Neural crest cell (in vitro differentiated cells): ENCODE measurements at regions not wholly inside any gene's neighbourhood (a gene's known extent, or its start where the extent isn't known, plus 50 kb on each side); places are given as distances from the start of the nearest gene placed in this dataset.
A peak's percentile ranks its signal among the peaks of the same experiment; 100 is the strongest.
"Not testable (repeated sequence)": the region's sequence is repeated elsewhere in the genome, so short reads cannot be mapped to it uniquely, and the experiment has no call there.

Source experiments
- DNase-seq: peaks from one replicate; pipeline ENCODE4 v3.0.0; 2021; ENCODE audit warnings: low read depth, mixed read lengths, low spot score
- H3K27ac Mint-ChIP-seq: one replicate; pipeline ENCODE4 v1.8.0; 2021; ENCODE audit warnings: mild to moderate bottlenecking, mixed read lengths; ENCODE audit not compliant: unreplicated experiment
- H3K27me3 Mint-ChIP-seq: 2 replicates; pipeline ENCODE4 v1.8.0; 2021; ENCODE audit warnings: low read depth, mild to moderate bottlenecking, mixed read lengths
- H3K36me3 Mint-ChIP-seq: 2 replicates; pipeline ENCODE4 v1.8.0; 2021; ENCODE audit warnings: low read depth, mild to moderate bottlenecking, mixed read lengths
- H3K4me1 Mint-ChIP-seq: 2 replicates; pipeline ENCODE4 v1.8.0; 2021; ENCODE audit warnings: mixed read lengths
- H3K4me3 Mint-ChIP-seq: one replicate; pipeline ENCODE4 v1.8.0; 2021; ENCODE audit warnings: mild to moderate bottlenecking, mixed read lengths
- H3K9me3 Mint-ChIP-seq: 2 replicates; pipeline ENCODE4 v1.8.0; 2021; ENCODE audit warnings: mixed read lengths
- TF ChIP-seq, protein P1 (sequence below): fragments of 200-600 bp; sonication (generic); conservative IDR thresholded peaks from 2 replicates; pipeline ENCODE4 v1.5.0; 2021; ENCODE audit warnings: antibody characterized with exemption, mild to moderate bottlenecking

DNA sequence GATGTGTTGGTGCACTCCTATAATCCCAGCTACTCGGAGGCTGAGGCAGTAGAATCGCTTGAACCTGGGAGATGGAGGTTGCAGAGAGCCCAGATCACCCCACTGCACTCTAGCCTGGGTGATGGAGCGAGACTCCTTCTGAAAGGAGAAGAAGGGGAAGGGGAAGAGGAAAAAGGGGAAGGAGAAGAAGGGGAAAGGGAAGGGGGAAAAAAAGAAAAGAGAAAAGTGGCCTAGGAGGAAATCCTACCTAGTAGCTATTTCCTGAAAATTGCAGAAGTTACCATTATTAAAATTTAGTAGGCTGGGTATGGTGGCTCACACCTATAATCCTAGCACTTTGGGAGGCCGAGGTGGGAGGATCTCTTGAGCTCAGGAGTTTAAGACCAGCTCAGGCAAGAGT is 67.4 kb downstream of the ARRDC3 start:
- TF ChIP-seq, protein P1, sequence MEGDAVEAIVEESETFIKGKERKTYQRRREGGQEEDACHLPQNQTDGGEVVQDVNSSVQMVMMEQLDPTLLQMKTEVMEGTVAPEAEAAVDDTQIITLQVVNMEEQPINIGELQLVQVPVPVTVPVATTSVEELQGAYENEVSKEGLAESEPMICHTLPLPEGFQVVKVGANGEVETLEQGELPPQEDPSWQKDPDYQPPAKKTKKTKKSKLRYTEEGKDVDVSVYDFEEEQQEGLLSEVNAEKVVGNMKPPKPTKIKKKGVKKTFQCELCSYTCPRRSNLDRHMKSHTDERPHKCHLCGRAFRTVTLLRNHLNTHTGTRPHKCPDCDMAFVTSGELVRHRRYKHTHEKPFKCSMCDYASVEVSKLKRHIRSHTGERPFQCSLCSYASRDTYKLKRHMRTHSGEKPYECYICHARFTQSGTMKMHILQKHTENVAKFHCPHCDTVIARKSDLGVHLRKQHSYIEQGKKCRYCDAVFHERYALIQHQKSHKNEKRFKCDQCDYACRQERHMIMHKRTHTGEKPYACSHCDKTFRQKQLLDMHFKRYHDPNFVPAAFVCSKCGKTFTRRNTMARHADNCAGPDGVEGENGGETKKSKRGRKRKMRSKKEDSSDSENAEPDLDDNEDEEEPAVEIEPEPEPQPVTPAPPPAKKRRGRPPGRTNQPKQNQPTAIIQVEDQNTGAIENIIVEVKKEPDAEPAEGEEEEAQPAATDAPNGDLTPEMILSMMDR: no peak
- Mint-ChIP-seq H3K9me3 (no peaks in the 10 kb centered on the region), H3K27me3 (no peaks in the 10 kb centered on the region), H3K27ac (peak overlapping the region; percentile 91), H3K36me3 (no peaks in the 10 kb centered on the region), H3K4me3 (no peak overlapping the region), H3K4me1 (peaks cover 36% of the 10 kb centered on the region)
- DNase-seq: no peak

DNA sequence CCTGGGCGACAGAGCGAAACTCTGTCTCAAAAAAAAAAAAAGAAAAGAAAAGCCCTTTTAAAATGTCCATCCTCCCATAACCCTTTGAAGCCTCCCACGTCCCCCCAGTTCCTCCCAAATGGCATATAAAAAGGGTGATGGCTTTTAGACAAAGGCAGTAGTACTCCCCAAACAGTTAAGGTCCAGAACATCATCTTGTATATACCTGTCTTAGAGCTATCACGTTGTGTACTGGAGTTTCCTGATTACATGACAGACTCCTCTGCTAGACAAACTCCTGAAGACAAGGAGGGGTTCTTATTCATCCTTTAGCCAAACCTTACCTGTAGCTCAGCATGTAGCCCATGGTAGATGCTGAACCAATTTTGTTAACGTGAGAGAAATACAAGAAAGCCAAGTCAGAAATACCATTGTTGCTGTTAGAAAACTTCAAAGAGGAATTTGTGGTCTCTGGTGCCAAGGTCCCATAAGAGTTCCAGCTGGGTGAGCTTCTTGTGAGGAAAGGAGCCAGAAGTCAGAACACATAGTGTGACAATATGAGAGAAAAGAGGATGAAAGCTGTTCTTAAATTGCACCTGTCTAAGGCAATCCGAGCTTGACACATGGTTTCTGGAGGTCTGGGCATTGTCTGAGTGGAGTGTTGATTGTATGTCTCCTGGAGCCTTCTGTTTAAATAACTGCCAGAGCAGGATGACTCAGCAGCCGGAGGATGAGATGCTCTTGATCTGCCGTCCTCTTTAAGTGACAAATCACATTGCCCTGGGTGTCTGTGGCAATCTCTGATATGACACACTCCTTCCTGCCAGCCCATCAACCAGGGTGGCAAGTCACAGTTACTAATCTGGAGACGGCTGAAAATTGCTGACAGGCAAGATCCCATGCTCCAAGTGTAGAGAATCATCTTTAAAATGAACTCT is 69.1 kb downstream of the ARRDC3 start:
- Mint-ChIP-seq H3K27me3 (no peaks in the 10 kb centered on the region), H3K27ac (peak overlapping the region; percentile 95), H3K9me3 (no peaks in the 10 kb centered on the region), H3K4me3 (no peak overlapping the region), H3K4me1 (peaks cover 36% of the 10 kb centered on the region), H3K36me3 (no peaks in the 10 kb centered on the region)
- DNase-seq: no peak
- TF ChIP-seq, protein P1: no peak

DNA sequence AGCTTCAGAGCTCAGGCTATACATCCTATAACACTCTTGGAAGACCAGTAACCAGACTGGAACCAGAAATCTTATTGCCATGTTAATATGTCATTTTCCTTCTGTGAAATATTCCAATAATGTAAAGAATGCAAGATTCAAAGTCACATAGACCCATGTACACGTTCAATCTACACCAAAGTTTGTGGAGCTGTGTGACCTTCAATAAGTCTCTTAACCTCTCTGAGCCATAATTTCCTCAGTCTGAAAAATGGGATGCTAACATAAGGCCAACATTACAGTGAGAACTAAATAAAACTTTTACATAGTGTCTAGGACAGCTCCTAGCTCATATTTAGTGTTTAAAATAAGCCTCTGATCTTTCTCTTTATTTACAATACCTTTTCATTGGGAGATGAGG is 70.4 kb downstream of the ARRDC3 start:
- TF ChIP-seq, protein P1: no peak
- Mint-ChIP-seq H3K4me3 (no peak overlapping the region), H3K36me3 (no peaks in the 10 kb centered on the region), H3K9me3 (no peaks in the 10 kb centered on the region), H3K4me1 (peaks cover 36% of the 10 kb centered on the region), H3K27ac (peak overlapping the region; percentile 95), H3K27me3 (no peaks in the 10 kb centered on the region)
- DNase-seq: no peak

DNA sequence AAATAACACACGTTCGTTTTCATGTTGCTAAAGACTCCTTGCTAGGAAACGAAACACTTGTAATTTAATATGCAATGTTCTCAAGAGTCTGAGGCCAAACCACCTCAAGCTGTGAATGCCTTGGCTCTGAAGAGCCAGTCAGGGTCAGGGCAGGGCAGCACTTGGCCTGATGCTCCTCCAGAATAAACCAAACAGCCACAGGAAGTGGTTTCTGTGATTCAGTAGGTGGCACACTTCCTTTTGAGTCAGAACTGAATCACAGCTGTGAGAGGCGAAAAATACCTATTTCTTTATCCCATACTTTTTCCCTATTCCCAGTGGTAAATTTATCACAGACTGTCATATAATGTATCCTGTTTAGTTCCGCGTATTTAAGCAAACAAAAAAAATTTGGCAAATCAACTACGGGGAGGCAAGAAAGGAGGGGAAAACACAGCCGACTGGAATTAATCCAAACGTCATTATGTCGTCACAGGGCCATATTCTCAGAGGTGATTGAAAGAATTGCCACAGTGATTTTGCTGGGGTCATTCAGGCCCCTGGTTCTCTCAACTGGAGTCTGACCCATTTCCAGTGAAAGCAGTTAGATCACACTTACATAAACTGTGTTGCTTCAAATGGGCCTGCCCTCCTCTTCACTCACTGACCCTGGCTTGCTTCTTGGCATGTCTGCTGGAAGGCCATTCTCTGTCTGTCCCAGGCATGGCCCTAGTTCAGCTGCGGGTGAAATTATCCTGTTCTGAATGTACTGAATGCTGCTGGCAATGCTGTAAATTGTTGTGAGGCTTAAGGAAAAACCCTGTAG is 71.2 kb downstream of the ARRDC3 start:
- H3K9me3 Mint-ChIP-seq: no peaks in the 10 kb centered on the region
- no peaks in the 10 kb centered on the region for H3K27me3 Mint-ChIP-seq
- H3K4me3 Mint-ChIP-seq: no peak overlapping the region
- peak overlapping the region; percentile 95 for H3K27ac Mint-ChIP-seq
- H3K36me3 Mint-ChIP-seq: no peaks in the 10 kb centered on the region
- no peak for DNase-seq
- TF ChIP-seq, protein P1: no peak
- H3K4me1 Mint-ChIP-seq: peaks cover 36% of the 10 kb centered on the region

DNA sequence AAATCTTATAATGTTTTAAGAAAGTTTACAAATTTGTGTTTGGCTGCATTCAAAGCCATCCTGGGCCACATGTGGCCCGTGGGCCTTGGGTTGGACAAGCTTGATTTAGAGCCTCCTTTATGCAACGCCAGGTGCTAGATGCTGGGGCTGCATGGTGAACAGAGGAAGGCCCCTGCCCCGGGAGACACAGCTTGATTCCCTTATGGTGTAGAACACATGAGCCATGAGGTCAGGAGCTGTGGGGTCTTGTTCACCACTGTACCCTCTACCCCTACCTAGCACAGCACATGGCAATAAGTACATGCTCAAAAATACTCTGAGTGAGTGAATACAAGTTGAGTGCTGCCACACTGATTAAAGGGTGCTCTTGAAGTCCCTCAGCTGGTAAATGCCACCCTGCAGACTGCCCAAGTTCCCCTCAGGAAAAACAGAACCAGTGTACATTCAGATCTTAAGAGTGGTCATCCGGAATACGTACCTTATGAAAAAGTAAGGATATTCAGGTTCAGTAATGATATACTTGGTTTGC is 71.9 kb downstream of the ARRDC3 start:
- TF ChIP-seq, protein P1: no peak
- Mint-ChIP-seq H3K27ac (peak overlapping the region; percentile 21), H3K4me1 (peaks cover 36% of the 10 kb centered on the region), H3K27me3 (no peaks in the 10 kb centered on the region), H3K9me3 (no peaks in the 10 kb centered on the region), H3K36me3 (no peaks in the 10 kb centered on the region), H3K4me3 (no peak overlapping the region)
- DNase-seq: no peak

DNA sequence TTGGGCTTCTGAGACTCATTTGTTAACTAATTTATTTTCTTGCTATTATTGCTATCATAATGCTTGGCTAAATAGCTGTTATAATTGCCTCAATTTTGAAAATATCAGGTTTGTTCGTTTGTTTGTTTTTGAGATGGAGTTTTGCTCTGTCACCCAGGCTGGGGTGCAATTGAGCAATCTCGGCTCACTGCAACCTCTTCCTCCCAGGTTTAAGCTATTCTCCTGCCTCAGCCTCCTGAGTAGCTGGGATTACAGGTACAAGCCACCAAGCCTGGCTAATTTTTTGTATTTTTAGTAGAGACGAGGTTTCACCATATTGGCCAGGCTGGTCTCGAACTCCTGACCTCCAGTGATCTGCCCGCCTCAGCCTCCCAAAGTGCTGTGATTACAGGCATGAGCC is 75.0 kb downstream of the ARRDC3 start:
- H3K4me3 Mint-ChIP-seq, DNase-seq, H3K27ac Mint-ChIP-seq, H3K27me3 Mint-ChIP-seq, H3K36me3 Mint-ChIP-seq, H3K9me3 Mint-ChIP-seq: not testable (repeated sequence)
- H3K4me1 Mint-ChIP-seq: peaks cover 27% of the 10 kb centered on the region
